ENCODE measurements at regions not wholly inside any gene's neighbourhood (a gene's known extent, or its start where the extent isn't known, plus 50 kb on each side); places are given as distances from the start of the nearest gene placed in this dataset.

- DNase-seq, result no peak
These were observed 121.9 kb upstream of the ARHGEF3 start for GRCh38 chr3:56923526-56924224.

DNA sequence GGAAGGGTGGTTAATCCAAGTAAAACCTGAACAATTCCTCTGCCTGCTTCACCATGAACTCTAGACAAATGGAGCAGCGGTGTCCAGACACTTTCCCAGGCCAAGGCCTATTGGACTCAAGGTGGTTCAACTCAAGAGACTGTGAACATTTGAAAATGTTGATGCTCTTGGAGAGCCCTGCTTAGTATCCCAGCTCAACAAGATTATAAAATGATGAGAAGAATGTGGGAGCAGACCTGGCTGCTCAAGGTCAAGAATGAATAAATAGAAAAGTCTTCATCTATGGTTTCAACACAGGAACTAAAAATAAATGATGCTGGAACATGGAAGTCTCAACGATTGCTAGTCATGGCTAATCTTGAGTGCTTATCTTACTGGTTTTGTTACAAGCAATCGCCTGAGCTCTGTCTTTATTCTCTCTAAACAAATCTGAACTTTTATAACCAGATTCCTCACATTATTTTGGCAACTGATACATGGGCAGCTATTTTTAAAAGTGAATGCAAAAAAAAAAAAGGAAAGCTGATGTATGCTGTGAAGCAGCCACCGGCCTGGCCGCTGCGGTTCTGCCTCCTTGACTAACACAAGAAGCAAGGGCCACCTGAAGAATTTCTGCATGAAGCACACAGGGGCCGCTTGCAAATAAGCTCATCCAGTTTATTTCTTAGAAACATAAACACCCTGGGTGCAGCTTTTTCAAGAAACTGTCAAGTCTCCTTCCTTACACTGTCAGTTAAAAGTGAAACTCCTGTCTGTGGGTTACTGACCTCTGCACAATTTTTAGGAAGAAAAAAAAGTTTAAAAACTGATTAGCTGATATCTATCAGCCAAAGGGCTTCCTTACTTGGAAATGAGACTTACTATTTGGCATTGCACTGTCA, 120.1 kb upstream of the ARHGEF3 start:
- DNase-seq, result no peak

DNA sequence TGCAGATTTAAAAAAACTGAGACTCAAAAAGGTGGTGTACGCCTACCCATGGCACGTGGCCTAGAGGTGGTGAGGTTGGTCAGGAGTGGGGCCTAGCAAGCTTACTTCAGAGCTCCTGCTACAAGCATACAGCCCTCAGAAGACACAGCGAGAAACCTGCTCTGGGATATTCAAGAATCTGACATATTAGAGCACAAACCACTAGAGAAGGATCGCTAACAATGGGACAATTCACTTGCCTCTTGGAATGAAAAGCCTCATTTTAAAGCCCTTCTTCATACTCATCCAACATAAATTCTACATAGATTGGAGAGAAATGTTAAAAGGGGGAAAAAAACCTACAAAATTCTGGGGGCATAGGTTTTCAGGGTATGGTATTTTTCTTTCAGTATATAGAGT, 118.0 kb upstream of the ARHGEF3 start:
- no peak for DNase-seq

DNA sequence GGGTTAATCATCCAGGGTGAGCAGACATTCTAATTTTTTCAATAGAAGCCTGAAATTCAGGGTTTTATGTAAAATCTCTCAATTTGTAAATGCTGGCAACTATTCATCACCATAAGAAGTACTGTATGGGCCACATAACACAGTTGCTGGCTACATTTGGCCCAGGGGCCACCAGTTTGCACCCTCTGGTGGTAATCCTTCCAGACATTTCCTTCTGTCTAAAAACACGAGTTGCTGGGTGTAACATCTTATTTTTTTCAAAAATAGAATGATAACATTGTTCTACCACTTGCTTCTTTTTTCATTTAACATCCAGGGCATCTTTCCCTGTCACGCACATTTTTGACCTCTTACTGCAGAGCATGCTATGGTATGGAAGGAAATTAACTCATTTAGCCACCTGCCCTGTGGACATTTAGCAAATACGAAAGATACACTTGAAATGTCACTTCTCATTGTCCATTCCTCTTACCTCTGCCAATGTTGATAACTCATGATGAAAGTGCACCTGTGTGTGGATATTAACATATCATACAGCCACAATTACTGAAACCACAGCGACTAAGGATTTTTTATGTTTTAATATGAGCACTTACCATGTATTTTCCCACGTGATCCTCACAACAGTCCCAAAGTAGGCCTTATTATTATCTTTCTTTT, 117.5 kb upstream of the ARHGEF3 start:
- no peak for DNase-seq

GRCh38 chr3:56918111-56918568, 116.4 kb upstream of the ARHGEF3 start:
- no peak for DNase-seq

DNA sequence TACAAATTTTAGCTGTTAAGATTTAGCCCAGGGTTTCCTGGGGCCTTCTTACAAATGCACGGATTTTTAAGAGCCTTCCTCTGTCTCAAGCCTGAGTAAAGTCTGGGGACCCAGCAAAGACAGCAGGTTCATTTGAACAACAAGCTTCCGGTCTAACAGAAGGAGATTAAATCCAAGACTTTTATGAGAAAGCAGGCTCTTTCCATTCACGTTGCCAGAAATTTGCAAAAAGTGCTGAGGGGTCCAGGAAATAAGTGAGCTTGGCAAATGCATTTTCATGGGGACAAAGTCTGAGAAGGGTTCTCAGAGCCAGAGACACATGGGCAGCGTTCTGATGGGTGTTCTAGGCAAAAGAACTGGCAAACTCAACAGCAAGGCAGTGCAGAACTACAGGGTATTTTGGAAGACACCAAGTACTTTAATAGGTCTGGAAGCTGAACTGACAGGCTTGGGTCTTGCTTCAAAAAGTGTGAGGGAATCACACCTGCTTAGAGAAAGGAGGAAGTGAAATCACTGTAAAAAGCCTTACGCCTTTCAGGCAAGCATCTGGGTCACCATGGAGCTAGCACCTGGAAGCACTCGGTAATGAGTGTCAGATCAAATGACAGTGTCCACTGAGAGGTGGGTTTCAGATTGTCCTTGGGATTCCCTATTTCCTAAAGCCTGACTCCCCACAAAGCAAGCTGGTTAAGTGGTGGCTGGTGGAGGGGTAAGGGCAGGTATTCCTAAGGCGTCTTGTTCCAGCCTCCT, 115.8 kb upstream of the ARHGEF3 start:
- no peak for DNase-seq

GRCh38 chr3:56916716-56917360, 115.1 kb upstream of the ARHGEF3 start:
- DNase-seq, result no peak

GRCh38 chr3:56915966-56916586, 114.3 kb upstream of the ARHGEF3 start:
- DNase-seq, result no peak

- no peak for DNase-seq
These were observed 112.9 kb upstream of the ARHGEF3 start for GRCh38 chr3:56914646-56915045.

DNA sequence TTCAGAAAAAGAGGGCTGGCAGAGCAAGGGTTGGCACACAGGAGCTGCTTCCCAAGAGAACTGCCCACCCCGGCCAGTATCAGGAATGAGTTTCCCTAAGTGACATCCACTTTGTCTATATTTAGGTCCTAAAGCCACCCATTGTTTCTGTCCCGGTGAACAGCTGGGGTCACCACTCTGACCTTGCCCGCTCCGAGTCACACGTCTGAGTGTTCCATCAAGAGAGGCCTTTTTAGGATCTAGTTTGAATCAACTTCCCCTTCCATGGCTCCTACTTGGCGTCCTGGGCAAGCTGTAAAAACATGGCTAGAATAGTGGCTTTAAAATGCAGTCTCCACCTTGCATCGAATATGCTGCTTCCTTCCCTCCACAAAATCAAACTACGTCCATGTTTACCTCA, 109.6 kb upstream of the ARHGEF3 start:
- no peak for DNase-seq

DNA sequence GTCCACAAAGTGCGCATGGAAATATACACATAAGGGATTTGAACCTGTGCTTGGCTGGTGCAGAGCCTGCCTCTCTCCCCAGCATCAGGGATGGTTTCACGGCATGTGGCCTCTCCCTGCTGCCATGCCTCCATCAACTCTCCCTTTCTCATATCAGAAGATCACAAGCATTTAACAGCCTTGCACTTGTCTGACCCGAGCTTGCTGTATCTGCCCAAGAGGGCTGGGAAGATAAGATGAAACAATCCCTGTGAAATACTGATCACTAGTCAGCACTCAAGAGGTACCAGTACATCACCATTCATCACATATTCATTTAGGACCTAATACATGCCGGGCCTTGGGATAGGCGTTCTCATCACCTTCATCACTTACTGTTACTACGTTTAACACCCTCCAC, 107.6 kb upstream of the ARHGEF3 start:
- no peak for DNase-seq

DNA sequence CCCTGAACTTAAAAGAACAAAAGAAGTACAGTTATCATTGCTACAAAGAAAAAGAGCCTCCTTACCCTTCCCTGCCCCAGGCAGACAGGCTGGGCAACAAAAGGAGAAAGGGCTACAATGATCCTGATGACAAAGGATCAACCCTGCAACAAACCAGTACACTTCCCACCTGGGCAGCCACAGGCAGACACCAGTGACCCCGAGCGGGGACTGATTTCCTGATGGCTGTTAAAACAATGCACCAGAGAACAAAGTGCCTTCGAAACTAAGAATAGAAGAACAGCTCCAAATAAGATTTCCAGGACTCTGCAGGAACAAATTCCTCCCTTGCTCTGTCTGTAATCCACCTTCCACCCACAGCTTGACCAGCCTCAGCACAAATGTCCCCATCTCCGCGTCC, 106.3 kb upstream of the ARHGEF3 start:
- no peak for DNase-seq

GRCh38 chr3:56904552-56905215, 102.9 kb upstream of the ARHGEF3 start:
- DNase-seq, result no peak

DNA sequence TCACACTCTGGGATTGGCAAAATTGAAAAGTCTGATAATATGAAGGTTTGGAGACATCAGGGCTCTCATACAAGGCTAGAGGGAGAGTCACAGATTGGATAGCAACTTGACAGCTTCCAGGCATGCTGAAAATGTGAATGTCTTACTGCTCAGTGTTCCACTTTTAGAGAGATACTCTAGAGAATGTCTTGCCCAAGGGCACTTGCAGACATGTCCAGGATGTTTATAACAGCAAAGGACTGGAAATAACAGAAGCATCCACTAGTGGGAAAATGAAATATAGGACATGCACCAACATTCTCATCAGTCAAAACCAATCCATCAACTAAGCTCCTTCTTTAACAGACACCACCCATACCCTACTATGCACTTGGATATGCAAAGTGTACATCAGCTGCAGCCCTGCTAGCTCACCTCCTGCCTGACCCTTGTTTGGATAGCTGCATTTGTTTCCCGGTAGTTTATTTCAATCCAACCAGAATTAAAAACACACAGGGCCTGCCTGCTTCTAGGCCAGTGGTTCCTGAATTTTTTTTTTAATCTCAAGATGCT, 101.6 kb upstream of the ARHGEF3 start:
- no peak for DNase-seq

GRCh38 chr3:56902468-56903160, 100.9 kb upstream of the ARHGEF3 start:
- no peak for DNase-seq

GRCh38 chr3:56900801-56901200, 99.1 kb upstream of the ARHGEF3 start:
- no peak for DNase-seq

DNA sequence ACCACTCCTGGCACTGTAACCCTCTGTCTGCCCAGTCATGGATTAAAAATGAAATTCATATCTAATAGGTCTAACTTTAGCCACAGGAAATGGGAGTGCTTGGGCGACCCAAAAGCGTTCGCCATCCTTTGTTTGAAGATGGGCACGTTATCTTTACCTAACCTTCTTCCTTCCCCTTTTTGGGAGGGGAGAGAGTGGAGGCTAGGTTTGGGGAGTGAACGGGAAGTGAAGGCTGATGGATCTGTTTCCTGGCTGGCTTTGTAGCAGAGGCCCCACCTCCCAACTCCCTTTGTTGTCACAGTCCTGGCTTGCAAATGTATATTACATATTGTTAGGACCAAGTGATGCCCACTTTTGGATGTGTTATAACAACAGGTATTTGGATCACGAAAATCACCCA, 98.1 kb upstream of the ARHGEF3 start:
- no peak for DNase-seq

GRCh38 chr3:56899078-56899477, 97.3 kb upstream of the ARHGEF3 start:
- no peak for DNase-seq

DNA sequence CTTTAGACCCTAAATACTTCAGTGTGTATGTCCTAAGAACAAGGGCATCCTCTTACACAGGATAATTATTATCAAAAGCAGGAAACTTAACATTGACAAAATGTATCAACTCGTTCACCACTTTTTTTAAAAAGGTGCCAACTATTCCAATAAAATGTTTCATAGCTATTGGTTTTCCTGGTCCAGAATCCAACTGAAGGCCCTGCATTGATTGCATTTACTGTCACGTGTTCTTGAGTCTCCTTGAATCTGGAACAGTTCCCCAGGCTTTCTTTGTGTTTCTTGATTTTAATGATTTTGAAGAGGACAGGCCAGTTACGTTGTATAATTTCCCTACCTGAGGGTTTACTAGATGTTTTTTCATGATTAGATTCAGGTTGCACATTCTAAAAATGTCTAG, 94.6 kb upstream of the ARHGEF3 start:
- no peak for DNase-seq

DNA sequence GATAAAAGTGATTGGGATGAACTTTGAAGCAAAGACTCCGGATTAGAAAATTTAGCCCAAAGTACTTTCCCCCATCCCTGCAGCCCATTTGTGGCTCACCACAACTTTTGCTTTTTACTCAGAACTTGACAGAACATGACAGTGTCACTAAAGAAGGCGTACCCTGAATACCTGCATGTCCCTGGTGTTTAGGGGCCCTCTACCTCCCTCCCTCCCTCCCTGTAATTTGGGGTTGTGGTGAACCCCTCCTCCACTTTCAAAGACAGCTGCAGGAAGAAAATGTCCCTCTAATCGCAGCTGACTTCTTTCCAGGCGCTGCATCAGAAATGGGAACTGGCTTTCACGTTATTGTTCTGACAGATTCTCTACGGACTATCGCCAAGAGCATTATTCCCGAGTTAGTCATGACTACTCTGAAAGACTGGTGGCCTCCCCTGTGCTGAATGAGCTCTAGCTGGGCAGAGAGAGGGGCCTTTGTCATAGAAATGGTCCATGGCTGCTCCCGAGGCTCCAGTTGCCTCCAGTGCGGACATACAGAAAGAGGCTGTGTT, 93.2 kb upstream of the ARHGEF3 start:
- peak; percentile 71 for DNase-seq

All from midbrain (tissue), 1 donor.